A673 (cell line): ENCODE measurements at regions not wholly inside any gene's neighbourhood (a gene's known extent, or its start where the extent isn't known, plus 50 kb on each side); places are given as distances from the start of the nearest gene placed in this dataset.

ENCODE experiments used
- CTCF ChIP-seq: fragments of 300-800, 200-600 bp; sonication (generic); conservative IDR thresholded peaks from 2 replicates; pipeline ENCODE4 v1.5.1; 2017; ENCODE audit warnings: low read depth, mild to moderate bottlenecking, antibody characterized with exemption, low read length, moderate library complexity, mixed read lengths
- EZH2 ChIP-seq: fragments of 200-600 bp; sonication (generic); IDR thresholded peaks from 2 replicates; pipeline ENCODE4 v1.6.1; 2017; ENCODE audit warnings: borderline replicate concordance, low read depth, mild to moderate bottlenecking, mixed read lengths, antibody characterized with exemption, low read length; ENCODE audit not compliant: poor library complexity, severe bottlenecking

GRCh38 chr21:39000496-39000895 lies 182.8 kb downstream of the PSMG1 start:
- TF ChIP-seq CTCF: no peak
- TF ChIP-seq EZH2: no peak
